D721Med (cell line): ENCODE measurements at regions not wholly inside any gene's neighbourhood (a gene's known extent, or its start where the extent isn't known, plus 50 kb on each side); places are given as distances from the start of the nearest gene placed in this dataset.

Experiments used
- DNase-seq: peaks from one replicate; pipeline ENCODE4 v3.0.0; 2011; ENCODE audit warnings: low spot score; ENCODE audit not compliant: insufficient read length
- FAIRE-seq: peaks from 2 replicates; lab custom pipeline; 2011; peaks lifted over from hg19 to GRCh38; lab: Jason Lieb, UNC
- CTCF ChIP-seq: IDR thresholded peaks from 2 replicates; pipeline ENCODE4 v1.5.1; 2012; ENCODE audit warnings: mild to moderate bottlenecking, control low read depth; ENCODE audit not compliant: insufficient read depth; ENCODE audit errors: missing control alignments

- FAIRE-seq (no peak), DNase-seq (no peak)
- TF ChIP-seq CTCF: no peak
Observed at GRCh38 chr10:56298941-56299340, 62.1 kb downstream of the ZWINT start.

GRCh38 chr10:56296618-56297017 lies 64.4 kb downstream of the ZWINT start:
- no peak for TF ChIP-seq CTCF
- no peak for DNase-seq

GRCh38 chr10:56288403-56288802 lies 72.7 kb downstream of the ZWINT start:
- FAIRE-seq (no peak), DNase-seq (no peak)
- no peak for TF ChIP-seq CTCF

More at GRCh38 chr10:56296618-56297017, 64.4 kb downstream of the ZWINT start:
- no peak for FAIRE-seq

GRCh38 chr10:56286096-56286495 lies 75.0 kb downstream of the ZWINT start:
- no peak for DNase-seq
- no peak for TF ChIP-seq CTCF
- no peak for FAIRE-seq

- TF ChIP-seq CTCF: no peak
- no peak for FAIRE-seq
- no peak for DNase-seq
Observed at GRCh38 chr10:56279270-56279669, 81.8 kb downstream of the ZWINT start.

GRCh38 chr10:56269181-56269580 lies 91.9 kb downstream of the ZWINT start:
- FAIRE-seq (no peak), DNase-seq (no peak)
- TF ChIP-seq CTCF: no peak

GRCh38 chr10:56266120-56266519 lies 94.9 kb downstream of the ZWINT start:
- TF ChIP-seq CTCF: no peak
- DNase-seq (no peak), FAIRE-seq (no peak)
